Activated naive CD4-positive, alpha-beta T cell treated with anti-CD3 and anti-CD28 coated beads, Interleukin-2, amount 10 ng/mL, durations not matched to agents 7 days and 5 days (primary cell): ENCODE measurements at regions not wholly inside any gene's neighbourhood (a gene's known extent, or its start where the extent isn't known, plus 50 kb on each side); places are given as distances from the start of the nearest gene placed in this dataset.

Experiments used
- CTCF ChIA-PET: fragments of 350-600 bp; sonication (Branson Sonifier 250); formaldehyde crosslinking; loops from one replicate; lab custom pipeline; 2021; ENCODE audit warnings: antibody characterized with exemption; lab: Charles Lee
- DNase-seq: peaks from one replicate; pipeline ENCODE4 v3.0.0-alpha.2; 2020
- H3K27ac Mint-ChIP-seq: one replicate; pipeline ENCODE4 v1.8.0; 2021; ENCODE audit warnings: mild to moderate bottlenecking, moderate library complexity, mixed read lengths
- H3K27me3 Mint-ChIP-seq: one replicate; pipeline ENCODE4 v1.8.0; 2021; ENCODE audit warnings: mild to moderate bottlenecking, mixed read lengths
- H3K36me3 Mint-ChIP-seq: one replicate; pipeline ENCODE4 v1.8.0; 2021; ENCODE audit warnings: mixed read lengths
- H3K4me1 Mint-ChIP-seq: one replicate; pipeline ENCODE4 v1.8.0; 2021; ENCODE audit warnings: mixed read lengths
- H3K4me3 Mint-ChIP-seq: one replicate; pipeline ENCODE4 v1.8.0; 2021; ENCODE audit warnings: mild to moderate bottlenecking, moderate library complexity, mixed read lengths
- H3K9me3 Mint-ChIP-seq: one replicate; pipeline ENCODE4 v1.8.0; 2021; ENCODE audit warnings: mixed read lengths

GRCh38 chr18:43570593-43570992 lies 293.3 kb upstream of the SYT4 start:
- CTCF ChIA-PET, result interaction anchor here (1.0 to 3.7 kb wide), 3 partner anchors 17 to 27 kb away, joined by 3 to 34 read pairs (median 6); no protein-coding TSS in a partner anchor
- Mint-ChIP-seq H3K4me3 (no peak overlapping the region), H3K4me1 (no peaks in the 10 kb centered on the region), H3K27ac (no peak overlapping the region), H3K27me3 (no peaks in the 10 kb centered on the region), H3K36me3 (no peaks in the 10 kb centered on the region), H3K9me3 (no peaks in the 10 kb centered on the region)
- no peak for DNase-seq

- Mint-ChIP-seq H3K36me3 (no peaks in the 10 kb centered on the region), H3K9me3 (no peaks in the 10 kb centered on the region), H3K4me3 (no peak overlapping the region), H3K27me3 (no peaks in the 10 kb centered on the region), H3K4me1 (no peaks in the 10 kb centered on the region), H3K27ac (no peak overlapping the region)
- CTCF ChIA-PET, result interaction anchor here (0.6 to 3.7 kb wide), 7 partner anchors 10 to 1814 kb away, joined by 3 to 34 read pairs (median 3); no protein-coding TSS in a partner anchor
- DNase-seq, result no peak
Observed at GRCh38 chr18:43571078-43571689, 293.9 kb upstream of the SYT4 start.

- no peak overlapping the region for H3K4me3 Mint-ChIP-seq
- CTCF ChIA-PET, result interaction anchor here (0.7 to 3.7 kb wide), 5 partner anchors 15 to 1813 kb away, joined by 3 to 34 read pairs (median 4); no protein-coding TSS in a partner anchor
- H3K27ac Mint-ChIP-seq, result no peak overlapping the region
Observed at GRCh38 chr18:43572163-43572562, 294.9 kb upstream of the SYT4 start.

GRCh38 chr18:43574974-43575373 lies 297.7 kb upstream of the SYT4 start:
- no peak for DNase-seq
- CTCF ChIA-PET, result no interaction called here
- Mint-ChIP-seq H3K9me3 (no peaks in the 10 kb centered on the region), H3K4me1 (no peaks in the 10 kb centered on the region), H3K27me3 (no peaks in the 10 kb centered on the region), H3K27ac (no peak overlapping the region), H3K4me3 (no peak overlapping the region), H3K36me3 (no peaks in the 10 kb centered on the region)

More at GRCh38 chr18:43572163-43572562, 294.9 kb upstream of the SYT4 start:
- Mint-ChIP-seq H3K4me1 (no peaks in the 10 kb centered on the region), H3K9me3 (no peaks in the 10 kb centered on the region), H3K36me3 (no peaks in the 10 kb centered on the region), H3K27me3 (no peaks in the 10 kb centered on the region)
- DNase-seq, result no peak

GRCh38 chr18:43578211-43578610 lies 300.9 kb upstream of the SYT4 start:
- H3K9me3 Mint-ChIP-seq, result no peaks in the 10 kb centered on the region
- DNase-seq, result no peak
- H3K27me3 Mint-ChIP-seq, result no peaks in the 10 kb centered on the region
- no peaks in the 10 kb centered on the region for H3K4me1 Mint-ChIP-seq
- no peaks in the 10 kb centered on the region for H3K36me3 Mint-ChIP-seq
- CTCF ChIA-PET, result no interaction called here
- H3K4me3 Mint-ChIP-seq, result no peak overlapping the region
- no peak overlapping the region for H3K27ac Mint-ChIP-seq

GRCh38 chr18:43578706-43579105 lies 301.4 kb upstream of the SYT4 start:
- H3K4me1 Mint-ChIP-seq, result no peaks in the 10 kb centered on the region
- no peaks in the 10 kb centered on the region for H3K27me3 Mint-ChIP-seq
- DNase-seq, result no peak
- H3K27ac Mint-ChIP-seq, result no peak overlapping the region
- no peaks in the 10 kb centered on the region for H3K36me3 Mint-ChIP-seq
- H3K4me3 Mint-ChIP-seq, result no peak overlapping the region
- CTCF ChIA-PET, result no interaction called here
- H3K9me3 Mint-ChIP-seq, result no peaks in the 10 kb centered on the region

- Mint-ChIP-seq H3K27ac (no peak overlapping the region), H3K9me3 (no peaks in the 10 kb centered on the region), H3K27me3 (no peaks in the 10 kb centered on the region), H3K4me3 (no peak overlapping the region), H3K4me1 (no peaks in the 10 kb centered on the region), H3K36me3 (no peaks in the 10 kb centered on the region)
- CTCF ChIA-PET, result no interaction called here
- DNase-seq, result no peak
Observed at GRCh38 chr18:43581936-43582519, 304.7 kb upstream of the SYT4 start.

- CTCF ChIA-PET, result interaction anchor here (1.3 to 5.2 kb wide), 3 partner anchors 16 to 1475 kb away, joined by 3 to 34 read pairs (median 14); no protein-coding TSS in a partner anchor
- no peak for DNase-seq
Observed at GRCh38 chr18:43587538-43588153, 310.4 kb upstream of the SYT4 start.

GRCh38 chr18:43588838-43589237 lies 311.5 kb upstream of the SYT4 start:
- H3K9me3 Mint-ChIP-seq, result no peaks in the 10 kb centered on the region
- H3K4me3 Mint-ChIP-seq, result no peak overlapping the region
- CTCF ChIA-PET, result interaction anchor here (1.3 to 5.2 kb wide), 2 partner anchors 17 to 1476 kb away, joined by 3 to 34 read pairs; no protein-coding TSS in a partner anchor
- H3K36me3 Mint-ChIP-seq, result no peaks in the 10 kb centered on the region
- H3K4me1 Mint-ChIP-seq, result no peaks in the 10 kb centered on the region
- no peak for DNase-seq
- H3K27me3 Mint-ChIP-seq, result no peaks in the 10 kb centered on the region
- H3K27ac Mint-ChIP-seq, result no peak overlapping the region

More at GRCh38 chr18:43587538-43588153, 310.4 kb upstream of the SYT4 start:
- Mint-ChIP-seq H3K9me3 (no peaks in the 10 kb centered on the region), H3K36me3 (no peaks in the 10 kb centered on the region), H3K4me1 (no peaks in the 10 kb centered on the region), H3K4me3 (no peak overlapping the region), H3K27me3 (no peaks in the 10 kb centered on the region), H3K27ac (no peak overlapping the region)

GRCh38 chr18:43589611-43590151 lies 312.4 kb upstream of the SYT4 start:
- Mint-ChIP-seq H3K27ac (no peak overlapping the region), H3K4me3 (no peak overlapping the region), H3K27me3 (no peaks in the 10 kb centered on the region), H3K9me3 (no peaks in the 10 kb centered on the region), H3K4me1 (no peaks in the 10 kb centered on the region), H3K36me3 (no peaks in the 10 kb centered on the region)
- DNase-seq, result no peak
- CTCF ChIA-PET, result interaction anchor here (5.2 kb wide), 1 partner anchor 18 kb away, joined by 34 read pairs; no protein-coding TSS in a partner anchor

- no peak for DNase-seq
- H3K36me3 Mint-ChIP-seq, result no peaks in the 10 kb centered on the region
- H3K4me1 Mint-ChIP-seq, result no peaks in the 10 kb centered on the region
- no peak overlapping the region for H3K27ac Mint-ChIP-seq
- CTCF ChIA-PET, result interaction anchor here (5.2 kb wide), 1 partner anchor 19 kb away, joined by 34 read pairs; no protein-coding TSS in a partner anchor
- no peak overlapping the region for H3K4me3 Mint-ChIP-seq
- H3K9me3 Mint-ChIP-seq, result no peaks in the 10 kb centered on the region
- no peaks in the 10 kb centered on the region for H3K27me3 Mint-ChIP-seq
Observed at GRCh38 chr18:43590182-43590903, 313.1 kb upstream of the SYT4 start.

- CTCF ChIA-PET, result no interaction called here
Observed at GRCh38 chr18:43592269-43592668, 315.0 kb upstream of the SYT4 start.

GRCh38 chr18:43596105-43596712 lies 318.9 kb upstream of the SYT4 start:
- DNase-seq, result no peak
- Mint-ChIP-seq H3K9me3 (no peaks in the 10 kb centered on the region), H3K36me3 (no peaks in the 10 kb centered on the region), H3K4me1 (no peaks in the 10 kb centered on the region), H3K27ac (no peak overlapping the region), H3K27me3 (no peaks in the 10 kb centered on the region), H3K4me3 (no peak overlapping the region)
- CTCF ChIA-PET, result interaction anchor here (1.0 to 1.8 kb wide), 3 partner anchors 10 to 25 kb away, joined by 3 to 6 read pairs (median 4); no protein-coding TSS in a partner anchor

More at GRCh38 chr18:43592269-43592668, 315.0 kb upstream of the SYT4 start:
- no peaks in the 10 kb centered on the region for H3K27me3 Mint-ChIP-seq
- no peak overlapping the region for H3K27ac Mint-ChIP-seq
- no peak overlapping the region for H3K4me3 Mint-ChIP-seq
- DNase-seq, result no peak
- H3K36me3 Mint-ChIP-seq, result no peaks in the 10 kb centered on the region
- H3K4me1 Mint-ChIP-seq, result no peaks in the 10 kb centered on the region
- H3K9me3 Mint-ChIP-seq, result no peaks in the 10 kb centered on the region
